Aorta (tissue), 5 donors: ENCODE measurements at regions not wholly inside any gene's neighbourhood (a gene's known extent, or its start where the extent isn't known, plus 50 kb on each side); places are given as distances from the start of the nearest gene placed in this dataset.

Experiments used
- ATAC-seq: fragments of 200-7000 bp; cut with Tn5 transposase; one replicate; pipeline ENCODE4 v1.9.1; 2022; ENCODE audit warnings: moderate library complexity; ENCODE audit not compliant: low FRiP score
- DNase-seq, 2 donors: peaks; one replicate each; pipeline ENCODE4 v3.0.0-alpha.2; 2020
- H3K27ac ChIP-seq, 2 donors: one replicate each; pipeline ENCODE4 v1.5.1; 2013; ENCODE audit warnings: low read length in 2 of 2, mild to moderate bottlenecking in 2 of 2, moderate library complexity in 2 of 2, control low read depth in 1 of 2, inconsistent platforms in 1 of 2, low read depth in 1 of 2
- H3K27me3 ChIP-seq, 2 donors: one replicate each; pipeline ENCODE4 v1.6.1; 2013; ENCODE audit warnings: control low read depth in 1 of 2, low read length in 1 of 2, mild to moderate bottlenecking in 1 of 2, moderate library complexity in 1 of 2; ENCODE audit not compliant: insufficient read depth in 2 of 2, control insufficient read depth in 1 of 2
- H3K36me3 ChIP-seq, 2 donors: one replicate each; pipeline ENCODE4 v1.6.1; 2013; ENCODE audit warnings: control low read depth in 1 of 2, low read length in 1 of 2, mild to moderate bottlenecking in 1 of 2; ENCODE audit not compliant: insufficient read depth in 2 of 2, control insufficient read depth in 1 of 2
- H3K4me1 ChIP-seq, 2 donors: one replicate each; pipeline ENCODE4 v1.6.1; 2013; ENCODE audit warnings: low read length in 2 of 2, control low read depth in 1 of 2, mild to moderate bottlenecking in 1 of 2, moderate library complexity in 1 of 2; ENCODE audit not compliant: insufficient read depth in 2 of 2, control insufficient read depth in 1 of 2
- H3K4me3 ChIP-seq, 2 donors: one replicate each; pipeline ENCODE4 v1.5.1; 2013; ENCODE audit warnings: low read length in 2 of 2, control low read depth in 1 of 2, mild to moderate bottlenecking in 1 of 2
- H3K9me3 ChIP-seq: one replicate; pipeline ENCODE4 v1.6.1; 2013; ENCODE audit warnings: mild to moderate bottlenecking, low read length; ENCODE audit not compliant: control insufficient read depth
- WGBS, 2 donors: extraction: QIAGEN DNeasy Blood & Tissue Kit; methylation state at CpG; one replicate each; pipeline ENCODE4 v1.1.7; 2013; 5-methylcytosine and 5-hydroxymethylcytosine counted together
- intact Hi-C, 2 donors: fragments of 100-400 bp; cut with DNase I; formaldehyde crosslinking; loops; one replicate each; pipeline versions ENCODE4 v1.14.2 to v1.15.0; 2022
- donor health status: healthy with polysubstance abuse.
- donor health status: Bipolar disorder and iron deficiency.
- donor health status: DM: no; HTN: no; CAD: no.
- donor health status: DM: no; HTN: no; CAD: no.
- donor health status: DM: yes; HTN: yes; CAD: no.

DNA sequence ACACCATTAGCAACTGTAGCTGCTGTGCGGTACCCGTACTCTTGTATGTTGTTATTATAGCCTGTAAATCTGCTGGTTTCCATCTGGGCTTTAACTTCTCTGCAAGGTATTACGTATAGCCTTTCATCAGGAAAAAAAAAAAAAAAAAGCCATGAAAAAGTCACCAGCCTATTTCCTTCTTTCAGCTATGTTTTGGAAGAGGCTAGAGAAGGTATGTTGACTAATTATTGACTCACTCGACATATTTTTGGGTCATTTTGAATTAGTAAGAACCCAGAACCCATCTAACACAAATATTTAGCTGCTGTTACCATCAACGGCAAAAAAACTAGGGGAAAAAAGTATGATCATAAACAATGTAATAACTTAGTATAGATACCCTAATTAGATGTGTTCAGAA is 1395.6 kb downstream of the SUCLG1 start:
- Histone ChIP-seq H3K4me3 (no peak overlapping the region), H3K9me3 (no peaks in the 10 kb centered on the region), H3K27ac (no peak overlapping the region), H3K4me1 (no peaks in the 10 kb centered on the region), H3K36me3 (no peaks in the 10 kb centered on the region), H3K27me3 (no peaks in the 10 kb centered on the region)
- ATAC-seq (no peak), DNase-seq (no peak)
- intact Hi-C loops, result no loop called here
- WGBS, 2 donors, result 71 to 73% methylated on average over 5 of the region's 5 CpGs

DNA sequence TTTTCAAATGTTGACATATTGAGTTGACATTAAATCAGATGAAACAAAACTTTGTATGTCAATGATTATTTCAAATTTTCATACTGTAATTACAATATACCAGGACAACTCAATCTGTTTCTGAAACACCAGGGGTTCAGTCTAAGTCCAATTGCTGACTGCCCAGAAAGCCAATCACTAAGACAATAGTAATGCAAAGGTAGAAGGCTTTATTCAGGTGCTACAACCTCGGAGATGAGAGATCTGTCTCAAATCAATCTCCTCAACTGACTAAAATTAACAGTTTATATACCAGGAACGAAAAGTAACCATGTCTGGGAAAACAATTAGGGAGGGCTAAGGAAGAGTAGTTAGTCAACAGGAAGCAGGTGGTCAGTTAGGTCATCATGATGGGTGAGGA is 1400.4 kb downstream of the SUCLG1 start:
- H3K27ac ChIP-seq, result no peak overlapping the region
- no peak overlapping the region for H3K4me3 ChIP-seq
- intact Hi-C loops, result no loop called here
- no peaks in the 10 kb centered on the region for H3K4me1 ChIP-seq
- ATAC-seq (no peak), DNase-seq (no peak)
- H3K27me3 ChIP-seq, result no peaks in the 10 kb centered on the region
- H3K9me3 ChIP-seq, result peaks cover 1% of the 10 kb centered on the region
- no peaks in the 10 kb centered on the region for H3K36me3 ChIP-seq
- WGBS, 2 donors, result 58 to 75% methylated on average over 2 of the region's 2 CpGs

DNA sequence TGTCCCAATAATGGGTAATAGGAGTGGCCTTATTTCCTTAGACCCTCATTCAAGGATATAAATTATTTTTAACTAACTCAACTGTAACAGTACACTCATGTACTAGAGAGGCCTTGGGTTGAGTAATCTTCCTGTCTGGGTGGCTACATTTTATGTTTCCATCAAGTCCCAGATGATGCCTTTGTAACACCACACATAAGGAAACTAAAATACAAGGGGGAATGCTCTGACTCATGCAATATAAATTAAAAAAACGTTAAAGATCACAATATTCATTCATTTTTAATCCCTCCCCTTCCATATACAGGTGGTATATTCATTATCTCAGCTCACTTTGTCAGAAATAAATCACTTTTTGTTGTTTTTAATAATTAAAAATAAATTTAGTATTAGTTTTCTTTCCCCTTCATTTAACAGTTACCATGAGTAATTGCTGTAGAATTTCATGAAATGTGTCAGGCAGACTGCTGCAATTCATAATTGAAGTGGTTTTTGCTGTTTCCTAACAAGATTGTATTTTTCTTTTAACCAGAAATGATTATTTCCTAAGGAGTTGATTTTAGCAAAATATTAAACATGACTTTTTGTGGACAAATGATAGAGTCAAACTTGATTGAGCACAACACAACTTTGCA is 1403.6 kb downstream of the SUCLG1 start:
- H3K36me3 ChIP-seq, result no peaks in the 10 kb centered on the region
- DNase-seq (no peak), ATAC-seq (no peak)
- intact Hi-C loops, result no loop called here
- H3K4me3 ChIP-seq, result no peak overlapping the region
- H3K4me1 ChIP-seq, result no peaks in the 10 kb centered on the region
- no peak overlapping the region for H3K27ac ChIP-seq
- H3K9me3 ChIP-seq, result peaks cover 1% of the 10 kb centered on the region
- no peaks in the 10 kb centered on the region for H3K27me3 ChIP-seq
- 12 to 19% methylated on average over 1 of the region's 1 CpG for WGBS, 2 donors

DNA sequence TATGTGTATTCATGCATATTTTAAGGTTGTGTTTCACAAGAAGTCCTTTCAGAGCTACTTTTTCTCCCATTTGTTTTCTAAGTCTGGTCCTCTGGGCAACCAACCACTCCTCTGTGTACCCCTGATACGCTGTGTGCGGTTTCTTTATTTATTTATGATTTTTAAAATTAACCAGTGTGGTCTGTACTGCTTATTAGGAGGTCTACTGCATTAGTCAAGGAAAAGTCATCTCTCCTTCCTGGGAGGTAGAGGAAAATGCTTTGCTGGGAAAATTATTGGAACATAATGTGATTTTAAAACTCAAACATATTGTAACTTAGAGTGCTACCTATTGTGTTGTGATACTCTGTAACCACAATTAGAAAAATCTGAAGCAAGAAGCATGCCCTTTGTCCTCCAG is 1404.3 kb downstream of the SUCLG1 start:
- 94 to 97% methylated on average over 2 of the region's 2 CpGs for WGBS, 2 donors

DNA sequence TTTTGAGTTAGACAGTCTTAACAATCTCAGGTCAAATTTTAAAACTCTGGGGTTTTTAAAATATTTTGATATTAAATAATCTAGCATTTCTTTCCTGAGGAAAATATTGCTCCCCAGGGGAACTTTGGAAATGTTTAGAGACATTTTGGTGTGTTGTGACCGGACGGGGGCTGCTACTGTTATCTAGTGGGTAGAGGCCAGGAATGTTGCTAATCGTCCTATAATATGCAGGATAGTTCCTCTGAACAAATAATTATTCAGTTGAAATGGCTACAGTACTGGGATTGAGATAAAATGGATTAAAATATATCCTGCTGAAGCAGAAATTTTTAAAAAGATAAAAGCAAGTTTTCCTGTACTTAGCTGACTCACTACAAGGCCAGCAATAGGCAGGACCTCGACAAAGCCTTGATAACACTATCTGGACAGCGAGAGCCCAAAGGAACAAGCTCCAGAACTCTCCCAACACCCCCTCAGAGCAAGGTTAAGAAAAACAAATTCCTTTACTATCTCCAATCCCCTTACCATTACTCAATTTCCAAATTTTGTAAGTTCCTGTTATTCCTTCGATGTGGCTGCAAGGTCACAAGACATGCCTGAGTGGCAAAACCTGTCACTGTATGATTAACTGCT is 1407.4 kb downstream of the SUCLG1 start:
- Histone ChIP-seq H3K27ac (no peak overlapping the region), H3K9me3 (no peaks in the 10 kb centered on the region), H3K4me1 (no peaks in the 10 kb centered on the region), H3K27me3 (no peaks in the 10 kb centered on the region), H3K4me3 (no peak overlapping the region), H3K36me3 (no peaks in the 10 kb centered on the region)
- no peak for ATAC-seq
- no peak for DNase-seq
- 4 to 15% methylated on average over 6 of the region's 6 CpGs for WGBS, 2 donors
- intact Hi-C loops, result no loop called here

More for the DNA sequence above, 1404.3 kb downstream of the SUCLG1 start:
- H3K4me1 ChIP-seq, result no peaks in the 10 kb centered on the region
- H3K27me3 ChIP-seq, result no peaks in the 10 kb centered on the region
- peaks cover 1% of the 10 kb centered on the region for H3K9me3 ChIP-seq
- H3K36me3 ChIP-seq, result no peaks in the 10 kb centered on the region
- intact Hi-C loops, result no loop called here
- DNase-seq (no peak), ATAC-seq (no peak)
- no peak overlapping the region for H3K4me3 ChIP-seq
- H3K27ac ChIP-seq, result no peak overlapping the region

DNA sequence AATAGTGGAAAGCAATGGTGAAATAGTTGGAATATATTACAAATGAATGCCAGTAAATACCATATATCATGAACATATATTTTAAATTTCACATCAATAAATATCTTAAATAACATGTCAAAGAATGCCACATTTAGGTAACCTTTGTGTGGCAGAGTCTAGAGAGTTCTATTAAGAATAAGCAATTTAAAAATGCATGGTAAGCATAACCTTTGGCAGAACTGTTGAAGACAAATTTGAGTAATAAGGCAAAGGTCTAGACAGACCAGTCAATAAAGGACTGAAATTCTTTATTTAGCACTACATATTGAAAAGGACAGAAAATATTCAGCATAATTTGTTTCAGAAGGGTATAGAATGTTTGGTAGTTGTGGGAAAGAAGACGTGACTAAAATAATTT is 1417.0 kb downstream of the SUCLG1 start:
- WGBS, 2 donors, result 46 to 56% methylated on average over 1 of the region's 1 CpG
- no peaks in the 10 kb centered on the region for H3K27me3 ChIP-seq
- no peak overlapping the region for H3K4me3 ChIP-seq
- no peak for ATAC-seq
- no peak overlapping the region for H3K27ac ChIP-seq
- H3K4me1 ChIP-seq, result no peaks in the 10 kb centered on the region
- H3K36me3 ChIP-seq, result no peaks in the 10 kb centered on the region
- H3K9me3 ChIP-seq, result no peaks in the 10 kb centered on the region
- intact Hi-C loops, result no loop called here
- no peak for DNase-seq

DNA sequence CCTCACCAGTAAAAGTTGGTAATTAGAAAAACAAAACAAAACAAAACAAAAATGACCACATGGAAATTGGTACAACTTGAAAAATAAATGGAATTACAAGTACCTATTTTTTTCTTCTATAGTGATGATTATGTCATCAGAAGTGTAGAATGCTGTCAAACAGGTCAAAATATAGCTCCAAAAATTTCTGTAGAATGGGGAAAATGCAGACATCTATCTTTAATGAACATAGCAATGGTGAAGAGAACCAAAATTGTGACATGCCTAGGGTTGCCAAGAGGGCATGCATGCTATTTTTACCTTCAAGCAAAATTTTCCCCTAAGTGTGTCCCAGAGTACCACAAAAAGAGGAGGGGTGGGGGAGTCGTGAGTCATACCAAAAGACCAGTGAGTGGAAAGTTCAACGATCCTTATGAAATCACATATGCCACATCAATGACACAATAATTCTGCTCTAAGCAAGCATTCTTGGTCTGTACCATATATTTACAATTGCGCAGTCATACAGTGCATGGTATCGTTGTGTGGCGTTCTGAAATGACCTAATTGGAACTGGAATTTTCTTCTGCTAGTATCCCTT is 1436.4 kb downstream of the SUCLG1 start:
- intact Hi-C loops, result no loop called here
- Histone ChIP-seq H3K27me3 (no peaks in the 10 kb centered on the region), H3K4me1 (no peaks in the 10 kb centered on the region), H3K4me3 (no peak overlapping the region), H3K36me3 (no peaks in the 10 kb centered on the region), H3K27ac (no peak overlapping the region), H3K9me3 (no peaks in the 10 kb centered on the region)
- DNase-seq (no peak), ATAC-seq (no peak)
- WGBS, 2 donors, result 43 to 49% methylated on average over 5 of the region's 5 CpGs

DNA sequence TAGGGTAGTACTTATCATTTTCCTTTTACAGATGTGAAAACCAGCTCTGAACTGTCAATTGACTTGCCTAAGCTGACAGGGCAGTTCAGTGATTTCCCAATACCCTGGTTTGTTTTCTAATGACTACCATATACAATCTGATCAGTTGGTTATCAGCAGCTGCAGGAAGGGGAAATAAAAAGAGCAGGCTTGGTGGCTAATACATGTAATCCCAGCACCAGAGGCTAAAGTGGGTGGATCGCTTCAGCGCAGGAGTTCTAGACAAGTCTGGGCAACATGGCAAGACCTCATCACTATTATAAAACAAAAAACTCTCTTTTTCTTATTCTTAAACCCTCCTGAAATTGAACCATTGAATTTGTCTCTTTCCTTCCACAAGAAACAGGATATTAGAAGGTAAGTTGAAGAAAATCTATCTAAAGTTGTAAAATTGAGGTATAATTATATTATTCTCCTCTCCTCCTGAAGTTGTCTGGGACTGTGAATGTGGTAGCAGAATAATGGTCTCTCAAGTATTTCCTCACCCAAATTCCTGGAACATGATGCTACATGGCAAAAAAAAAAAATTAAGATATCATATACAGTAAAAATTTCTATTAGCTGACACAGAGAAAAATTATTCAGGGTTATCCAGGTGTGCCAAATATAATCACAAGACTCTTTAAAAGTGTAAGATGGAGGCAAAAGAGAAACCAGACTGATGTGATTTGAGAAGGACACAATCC is 1441.6 kb downstream of the SUCLG1 start:
- ATAC-seq (no peak), DNase-seq (no peak)
- H3K36me3 ChIP-seq, result no peaks in the 10 kb centered on the region
- H3K27ac ChIP-seq, result no peak overlapping the region
- H3K9me3 ChIP-seq, result no peaks in the 10 kb centered on the region
- no peak overlapping the region for H3K4me3 ChIP-seq
- WGBS, 2 donors, result 97 to 98% methylated on average over 2 of the region's 2 CpGs
- H3K4me1 ChIP-seq, result no peaks in the 10 kb centered on the region
- intact Hi-C loops, result no loop called here
- H3K27me3 ChIP-seq, result no peaks in the 10 kb centered on the region
